ENCODE measurements at regions not wholly inside any gene's neighbourhood (a gene's known extent, or its start where the extent isn't known, plus 50 kb on each side); places are given as distances from the start of the nearest gene placed in this dataset.

- no peak for DNase-seq (ENCODE audit: low read depth)
- TF ChIP-seq CTCF (conservative IDR thresholded peaks at IDR 0.05; ENCODE audit: low read length), result no peak
- H3K4me3 ChIP-seq (ENCODE audit: low read length), result no peak overlapping the region
Observed at GRCh38 chr14:26194816-26195215, 403.0 kb downstream of the NOVA1 start.

- no peak for DNase-seq (ENCODE audit: low read depth)
- no peak overlapping the region for H3K4me3 ChIP-seq (ENCODE audit: low read length)
- TF ChIP-seq CTCF (conservative IDR thresholded peaks at IDR 0.05; ENCODE audit: low read length), result no peak
Observed at GRCh38 chr14:26191671-26192070, 406.2 kb downstream of the NOVA1 start.

GRCh38 chr14:26191123-26191522, 406.7 kb downstream of the NOVA1 start:
- H3K4me3 ChIP-seq (ENCODE audit: low read length), result no peak overlapping the region
- no peak for DNase-seq (ENCODE audit: low read depth)
- 0 out of 2 replicates have a peak, but pooled peaks have one; percentile 6 for TF ChIP-seq CTCF (conservative IDR thresholded peaks at IDR 0.05; ENCODE audit: low read length)

- TF ChIP-seq CTCF (conservative IDR thresholded peaks at IDR 0.05; ENCODE audit: low read length), result no peak
- no peak for DNase-seq (ENCODE audit: low read depth)
Observed at GRCh38 chr14:26190646-26191045, 407.2 kb downstream of the NOVA1 start.

GRCh38 chr14:26187996-26188620, 409.7 kb downstream of the NOVA1 start:
- no peak for TF ChIP-seq CTCF (conservative IDR thresholded peaks at IDR 0.05; ENCODE audit: low read length)
- H3K4me3 ChIP-seq (ENCODE audit: low read length), result no peak overlapping the region
- DNase-seq (ENCODE audit: low read depth), result peak; percentile 7

More at GRCh38 chr14:26190646-26191045, 407.2 kb downstream of the NOVA1 start:
- no peak overlapping the region for H3K4me3 ChIP-seq (ENCODE audit: low read length)

- no peak for DNase-seq (ENCODE audit: low read depth)
- H3K4me3 ChIP-seq (ENCODE audit: low read length), result no peak overlapping the region
- no peak for TF ChIP-seq CTCF (conservative IDR thresholded peaks at IDR 0.05; ENCODE audit: low read length)
Observed at GRCh38 chr14:26180221-26180620, 417.6 kb downstream of the NOVA1 start.

GRCh38 chr14:26175658-26176057, 422.2 kb downstream of the NOVA1 start:
- no peak for DNase-seq (ENCODE audit: low read depth)
- no peak overlapping the region for H3K4me3 ChIP-seq (ENCODE audit: low read length)
- TF ChIP-seq CTCF (conservative IDR thresholded peaks at IDR 0.05; ENCODE audit: low read length), result no peak

All from AG10803 (cell line).